CD4-positive, alpha-beta T cell (primary cell): ENCODE measurements at regions not wholly inside any gene's neighbourhood (a gene's known extent, or its start where the extent isn't known, plus 50 kb on each side); places are given as distances from the start of the nearest gene placed in this dataset.

ENCODE experiments used
- ATAC-seq: fragments of 200-7000 bp; cut with Tn5 transposase; one replicate; pipeline ENCODE4 v1.10.0; 2022; ENCODE audit warnings: mild to moderate bottlenecking; ENCODE audit not compliant: poor library complexity
- CTCF ChIA-PET: fragments of 350-600 bp; sonication (Branson Sonifier 250); formaldehyde crosslinking; loops from one replicate; lab custom pipeline; 2021; ENCODE audit warnings: antibody characterized with exemption, inconsistent platforms; lab: Charles Lee
- POLR2A ChIA-PET: fragments of 350-600 bp; sonication (Branson Sonifier 250); formaldehyde crosslinking; loops from one replicate; lab custom pipeline; 2021; ENCODE audit warnings: antibody characterized with exemption, inconsistent platforms; lab: Charles Lee
- DNase-seq, 14 experiments: peaks; one replicate each; pipeline ENCODE4 v3.0.0-alpha.2; 2013 to 2020; ENCODE audit warnings: mixed read lengths in 2 of 14
- H3K27ac ChIP-seq, 2 donors: one replicate each; pipeline versions ENCODE4 v1.5.1 to v1.7.0; 2013; ENCODE audit warnings: low read length in 2 of 2, low read depth in 1 of 2, mild to moderate bottlenecking in 1 of 2
- H3K27me3 ChIP-seq, 2 experiments: 1 replicate in 1 of 2; 2 replicates in 1 of 2; pipeline versions ENCODE4 v1.6.1 to v1.7.0; 2013; ENCODE audit warnings: low read length in 2 of 2, control low read depth in 1 of 2, mild to moderate bottlenecking in 1 of 2, moderate library complexity in 1 of 2; ENCODE audit not compliant: insufficient read depth in 2 of 2, control insufficient read depth in 1 of 2
- H3K36me3 ChIP-seq: one replicate; pipeline ENCODE4 v1.6.1; 2013; ENCODE audit warnings: low read length, control low read depth; ENCODE audit not compliant: insufficient read depth
- H3K4me1 ChIP-seq: one replicate; pipeline ENCODE4 v1.6.1; 2013; ENCODE audit warnings: low read length, control low read depth; ENCODE audit not compliant: insufficient read depth
- H3K4me3 ChIP-seq: one replicate; pipeline ENCODE4 v1.5.1; 2013; ENCODE audit warnings: mild to moderate bottlenecking, low read length, moderate library complexity
- H3K9me3 ChIP-seq, 2 experiments: 1 replicate in 1 of 2; 2 replicates in 1 of 2; pipeline versions ENCODE4 v1.6.1 to v1.7.0; 2013; ENCODE audit warnings: low read length in 2 of 2, mild to moderate bottlenecking in 2 of 2, control low read depth in 1 of 2, moderate library complexity in 1 of 2; ENCODE audit not compliant: control insufficient read depth in 1 of 2, insufficient read depth in 1 of 2
- H3K27ac Mint-ChIP-seq: one replicate; pipeline ENCODE4 v1.8.0; 2020; ENCODE audit warnings: mixed read lengths
- H3K27me3 Mint-ChIP-seq: one replicate; pipeline ENCODE4 v1.8.0; 2021; ENCODE audit warnings: mixed read lengths
- H3K36me3 Mint-ChIP-seq: one replicate; pipeline ENCODE4 v1.8.0; 2021; ENCODE audit warnings: low read depth, mixed read lengths
- H3K4me1 Mint-ChIP-seq: one replicate; pipeline ENCODE4 v1.8.0; 2021; ENCODE audit warnings: low read depth, mixed read lengths
- H3K4me3 Mint-ChIP-seq: one replicate; pipeline ENCODE4 v1.8.0; 2020; ENCODE audit warnings: mild to moderate bottlenecking, mixed read lengths
- H3K9me3 Mint-ChIP-seq: one replicate; pipeline ENCODE4 v1.8.0; 2020; ENCODE audit warnings: mixed read lengths
- CTCF ChIP-seq: fragments of 200-600 bp; IDR thresholded peaks from one replicate; pipeline ENCODE4 v1.8.0; 2022; ENCODE audit warnings: antibody characterized with exemption, mild to moderate bottlenecking
- intact Hi-C, 2 experiments: fragments of 100-400 bp; cut with DNase I in 1 of 2; cut with micrococcal nuclease in 1 of 2; formaldehyde crosslinking; loops; one replicate each; pipeline versions ENCODE4 v1.15.1 to v1.9.0; 2023 to 2025; cut with DNase I, micrococcal nuclease

DNA sequence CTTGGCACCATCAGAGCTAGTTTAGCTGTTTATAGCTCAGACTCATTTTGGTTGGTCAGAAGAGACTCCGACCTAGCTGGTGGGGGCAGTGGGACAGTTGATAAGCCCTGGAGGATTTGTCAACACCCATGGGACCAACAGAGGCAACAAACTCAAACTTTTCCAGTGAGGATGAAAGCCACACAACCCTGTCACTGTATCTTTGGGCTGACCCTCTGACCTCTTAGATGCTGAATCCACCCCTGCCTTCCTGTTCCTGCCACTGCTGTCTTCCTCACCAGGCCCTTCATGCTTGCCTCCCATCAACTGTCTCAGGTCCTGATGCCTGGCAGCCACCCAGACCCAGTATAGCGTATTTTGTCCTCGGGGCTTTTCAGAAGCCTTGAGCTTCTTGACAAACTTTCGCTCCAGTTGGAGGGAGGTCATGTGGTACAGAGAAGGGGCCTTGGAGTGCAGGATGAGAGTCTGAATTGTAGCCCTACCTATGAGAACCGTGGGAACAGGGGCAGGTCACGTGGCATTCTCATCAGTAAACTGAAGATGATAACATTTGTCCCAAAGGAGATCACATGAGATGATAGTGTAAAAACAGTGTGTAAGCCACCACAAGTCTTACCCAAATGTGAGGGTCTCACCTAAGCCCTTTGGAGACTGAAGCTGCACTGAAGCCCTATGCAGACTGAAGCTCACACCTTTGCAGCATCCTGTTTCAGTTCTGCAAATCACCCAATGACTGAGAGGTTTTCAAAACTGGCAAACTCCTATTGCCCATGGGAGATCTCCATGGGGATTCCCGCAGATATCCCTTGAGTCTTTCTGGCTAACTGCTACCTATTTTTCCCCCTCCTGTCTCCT is 72.0 kb upstream of the F13A1 start:
- POLR2A ChIA-PET = no interaction called here
- Histone ChIP-seq H3K4me1 (peaks cover 3% of the 10 kb centered on the region), H3K4me3 (no peak overlapping the region), H3K27ac (no peak overlapping the region), H3K36me3 (no peaks in the 10 kb centered on the region), H3K9me3 (no peaks in the 10 kb centered on the region), H3K27me3 (no peaks in the 10 kb centered on the region)
- TF ChIP-seq CTCF = no peak
- Mint-ChIP-seq H3K9me3 (no peaks in the 10 kb centered on the region), H3K27ac (no peak overlapping the region), H3K4me3 (no peak overlapping the region), H3K4me1 (no peaks in the 10 kb centered on the region), H3K27me3 (peaks cover 31% of the 10 kb centered on the region), H3K36me3 (no peaks in the 10 kb centered on the region)
- ATAC-seq (no peak), DNase-seq (peak in 1 of 14 experiments; percentile 5)
- CTCF ChIA-PET = no interaction called here
- intact Hi-C loops = no loop called here

DNA sequence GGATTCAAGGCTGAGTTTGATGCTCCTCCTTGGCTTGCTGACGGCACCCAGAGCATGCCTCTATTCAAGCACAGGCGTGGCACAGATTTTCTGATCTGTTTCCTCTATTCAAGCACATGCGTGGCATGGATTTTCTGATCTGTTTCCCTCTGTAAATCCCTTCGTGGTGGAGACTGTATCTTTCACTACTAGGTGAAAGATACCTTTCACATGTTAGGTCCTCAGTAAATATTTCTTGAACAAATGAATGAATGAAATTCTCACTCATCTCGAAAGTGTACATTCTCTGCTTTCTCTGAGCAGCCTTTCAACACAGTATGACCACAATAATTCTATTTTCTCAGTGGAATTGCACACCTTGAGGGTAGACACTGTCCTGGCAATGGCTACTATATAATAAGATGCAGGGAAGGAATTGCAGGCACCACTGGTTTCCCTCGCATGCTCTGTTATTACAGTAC is 72.6 kb upstream of the F13A1 start:
- TF ChIP-seq CTCF = no peak
- no peak overlapping the region for H3K27ac ChIP-seq
- ChIA-PET CTCF (no interaction called here), POLR2A (no interaction called here)
- no peaks in the 10 kb centered on the region for H3K36me3 Mint-ChIP-seq
- H3K27ac Mint-ChIP-seq = no peak overlapping the region
- H3K4me1 ChIP-seq = peaks cover 3% of the 10 kb centered on the region
- ATAC-seq (no peak), DNase-seq (no peak)
- H3K4me1 Mint-ChIP-seq = no peaks in the 10 kb centered on the region
- no peak overlapping the region for H3K4me3 ChIP-seq
- H3K36me3 ChIP-seq = no peaks in the 10 kb centered on the region
- no peaks in the 10 kb centered on the region for H3K9me3 Mint-ChIP-seq
- peaks cover 38% of the 10 kb centered on the region for H3K27me3 Mint-ChIP-seq
- H3K27me3 ChIP-seq = no peaks in the 10 kb centered on the region
- H3K4me3 Mint-ChIP-seq = no peak overlapping the region
- intact Hi-C loops = no loop called here
- no peaks in the 10 kb centered on the region for H3K9me3 ChIP-seq

DNA sequence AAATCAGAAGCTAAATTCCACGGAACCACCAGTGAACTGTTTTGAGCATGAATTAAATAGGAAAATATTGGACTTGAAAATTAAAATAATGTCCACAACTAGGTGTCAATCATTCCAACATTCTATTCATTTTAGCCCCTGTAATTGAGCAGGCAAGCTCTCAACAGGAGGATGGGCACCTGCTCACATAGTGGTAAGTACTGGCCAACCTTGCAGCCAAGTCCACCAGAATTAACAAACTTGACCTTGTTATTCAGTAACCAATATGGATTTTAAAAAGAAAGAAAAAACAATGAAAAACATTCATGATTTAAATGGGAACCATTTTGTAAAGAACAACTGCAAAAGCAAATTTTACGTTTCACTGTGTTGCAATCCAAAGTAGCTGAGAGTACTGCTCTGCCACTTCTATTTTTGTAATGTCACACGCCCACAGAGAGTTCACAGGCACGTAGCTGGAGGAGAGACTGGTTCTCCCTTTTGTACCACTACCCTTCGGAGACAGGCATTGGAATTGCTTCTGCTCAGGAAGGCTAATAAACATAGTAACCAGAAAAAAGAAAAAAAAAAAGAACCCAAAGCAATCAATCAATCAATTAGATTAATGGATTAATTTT is 75.2 kb upstream of the F13A1 start:
- Histone ChIP-seq H3K36me3 (no peaks in the 10 kb centered on the region), H3K27me3 (no peaks in the 10 kb centered on the region), H3K9me3 (no peaks in the 10 kb centered on the region), H3K27ac (no peak overlapping the region), H3K4me1 (peaks cover 3% of the 10 kb centered on the region), H3K4me3 (no peak overlapping the region)
- H3K27ac Mint-ChIP-seq = no peak overlapping the region
- CTCF ChIA-PET = no interaction called here
- POLR2A ChIA-PET = no interaction called here
- DNase-seq = peak in 2 of 14 experiments; percentile 7 to 11
- H3K9me3 Mint-ChIP-seq = no peaks in the 10 kb centered on the region
- H3K36me3 Mint-ChIP-seq = no peaks in the 10 kb centered on the region
- ATAC-seq = no peak
- intact Hi-C loops = no loop called here
- H3K4me1 Mint-ChIP-seq = no peaks in the 10 kb centered on the region
- no peak overlapping the region for H3K4me3 Mint-ChIP-seq
- no peak for TF ChIP-seq CTCF
- peaks cover 48% of the 10 kb centered on the region for H3K27me3 Mint-ChIP-seq
